IPS DF 6.9 (cell line): ENCODE measurements at regions not wholly inside any gene's neighbourhood (a gene's known extent, or its start where the extent isn't known, plus 50 kb on each side); places are given as distances from the start of the nearest gene placed in this dataset.

Experiments
- DNase-seq: peaks from one replicate; pipeline ENCODE4 v3.0.0-alpha.2; 2013; ENCODE audit warnings: low read depth, low spot score
- H3K27ac ChIP-seq: one replicate; pipeline ENCODE4 v1.5.1; 2013; ENCODE audit warnings: low read length, control low read depth
- H3K27me3 ChIP-seq: 2 replicates; pipeline ENCODE4 v1.6.1; 2013; ENCODE audit warnings: mild to moderate bottlenecking, low read length; ENCODE audit not compliant: control insufficient read depth, insufficient read depth
- H3K36me3 ChIP-seq: 2 replicates; pipeline ENCODE4 v1.6.1; 2013; ENCODE audit warnings: low read length; ENCODE audit not compliant: control insufficient read depth, insufficient read depth
- H3K4me1 ChIP-seq: 2 replicates; pipeline ENCODE4 v1.6.1; 2013; ENCODE audit warnings: low read length; ENCODE audit not compliant: control insufficient read depth, insufficient read depth
- H3K4me3 ChIP-seq: 2 replicates; pipeline ENCODE4 v1.5.1; 2013; ENCODE audit warnings: mild to moderate bottlenecking, low read length
- H3K9me3 ChIP-seq: 2 replicates; pipeline ENCODE4 v1.6.1; 2013; ENCODE audit warnings: low read length, inconsistent platforms; ENCODE audit not compliant: control insufficient read depth, insufficient read depth
- WGBS: extraction: QIAGEN DNeasy Blood & Tissue Kit; methylation state at CpG from one replicate; pipeline ENCODE4 v1.1.7; 2013; ENCODE audit warnings: mixed read lengths, missing lambda C conversion rate; ENCODE audit not compliant: insufficient read length, insufficient coverage; 5-methylcytosine and 5-hydroxymethylcytosine counted together

GRCh38 chr10:111335826-111336225 lies 259.0 kb downstream of the ADRA2A start:
- Histone ChIP-seq H3K27ac (no peak overlapping the region), H3K27me3 (no peaks in the 10 kb centered on the region), H3K9me3 (no peaks in the 10 kb centered on the region; the same call in 1 of the 2 replicates), H3K36me3 (no peaks in the 10 kb centered on the region), H3K4me3 (no peak overlapping the region), H3K4me1 (no peaks in the 10 kb centered on the region)
- WGBS = no CpG with 5 or more reads among the region's 2 CpGs
- DNase-seq = no peak

GRCh38 chr10:111338035-111338434 lies 261.2 kb downstream of the ADRA2A start:
- H3K27ac ChIP-seq = no peak overlapping the region
- H3K36me3 ChIP-seq = no peaks in the 10 kb centered on the region
- no CpG with 5 or more reads among the region's 1 CpG for WGBS
- no peaks in the 10 kb centered on the region for H3K4me1 ChIP-seq
- H3K4me3 ChIP-seq = no peak overlapping the region
- no peaks in the 10 kb centered on the region; the same call in 1 of the 2 replicates for H3K9me3 ChIP-seq
- DNase-seq = no peak
- no peaks in the 10 kb centered on the region for H3K27me3 ChIP-seq

- H3K4me1 ChIP-seq = no peaks in the 10 kb centered on the region
- no peaks in the 10 kb centered on the region for H3K36me3 ChIP-seq
- DNase-seq = no peak
- H3K27ac ChIP-seq = no peak overlapping the region
- H3K4me3 ChIP-seq = no peak overlapping the region
- no peaks in the 10 kb centered on the region; the same call in 1 of the 2 replicates for H3K9me3 ChIP-seq
- no peaks in the 10 kb centered on the region for H3K27me3 ChIP-seq
- WGBS = no CpG with 5 or more reads among the region's 5 CpGs
These were observed 262.0 kb downstream of the ADRA2A start for GRCh38 chr10:111338805-111339204.

GRCh38 chr10:111344804-111345203 lies 268.0 kb downstream of the ADRA2A start:
- H3K9me3 ChIP-seq = no peaks in the 10 kb centered on the region; the same call in 1 of the 2 replicates
- H3K4me1 ChIP-seq = no peaks in the 10 kb centered on the region
- no CpG with 5 or more reads among the region's 3 CpGs for WGBS
- H3K36me3 ChIP-seq = no peaks in the 10 kb centered on the region
- no peak overlapping the region for H3K27ac ChIP-seq
- no peak overlapping the region for H3K4me3 ChIP-seq
- peak; percentile 2 for DNase-seq
- no peaks in the 10 kb centered on the region for H3K27me3 ChIP-seq

GRCh38 chr10:111347386-111348013 lies 270.7 kb downstream of the ADRA2A start:
- no peak for DNase-seq

GRCh38 chr10:111348076-111348475 lies 271.2 kb downstream of the ADRA2A start:
- Histone ChIP-seq H3K27ac (no peak overlapping the region), H3K27me3 (no peaks in the 10 kb centered on the region), H3K9me3 (no peaks in the 10 kb centered on the region), H3K36me3 (no peaks in the 10 kb centered on the region), H3K4me3 (no peak overlapping the region), H3K4me1 (no peaks in the 10 kb centered on the region)
- WGBS = no CpG with 5 or more reads among the region's 4 CpGs
- DNase-seq = no peak

More at GRCh38 chr10:111347386-111348013, 270.7 kb downstream of the ADRA2A start:
- no peak overlapping the region for H3K27ac ChIP-seq
- no CpG with 5 or more reads among the region's 6 CpGs for WGBS
- H3K27me3 ChIP-seq = no peaks in the 10 kb centered on the region
- H3K4me1 ChIP-seq = no peaks in the 10 kb centered on the region
- H3K4me3 ChIP-seq = no peak overlapping the region
- H3K36me3 ChIP-seq = no peaks in the 10 kb centered on the region
- no peaks in the 10 kb centered on the region for H3K9me3 ChIP-seq

GRCh38 chr10:111354859-111355258 lies 278.0 kb downstream of the ADRA2A start:
- Histone ChIP-seq H3K27ac (no peak overlapping the region), H3K36me3 (no peaks in the 10 kb centered on the region), H3K4me3 (no peak overlapping the region), H3K27me3 (no peaks in the 10 kb centered on the region), H3K9me3 (no peaks in the 10 kb centered on the region), H3K4me1 (no peaks in the 10 kb centered on the region)
- DNase-seq = no peak
- no CpG with 5 or more reads among the region's 1 CpG for WGBS

- Histone ChIP-seq H3K27ac (no peak overlapping the region), H3K4me3 (no peak overlapping the region), H3K9me3 (no peaks in the 10 kb centered on the region), H3K27me3 (no peaks in the 10 kb centered on the region), H3K4me1 (no peaks in the 10 kb centered on the region), H3K36me3 (no peaks in the 10 kb centered on the region)
- no peak for DNase-seq
- no CpG with 5 or more reads among the region's 3 CpGs for WGBS
These were observed 279.7 kb downstream of the ADRA2A start for GRCh38 chr10:111356571-111356970.

- Histone ChIP-seq H3K4me1 (no peaks in the 10 kb centered on the region), H3K4me3 (no peak overlapping the region), H3K36me3 (no peaks in the 10 kb centered on the region), H3K9me3 (no peaks in the 10 kb centered on the region), H3K27me3 (no peaks in the 10 kb centered on the region), H3K27ac (no peak overlapping the region)
- DNase-seq = no peak
- no CpG with 5 or more reads among the region's 1 CpG for WGBS
These were observed 281.0 kb downstream of the ADRA2A start for GRCh38 chr10:111357859-111358258.

GRCh38 chr10:111360260-111360925 lies 283.6 kb downstream of the ADRA2A start:
- no peak overlapping the region for H3K27ac ChIP-seq
- H3K36me3 ChIP-seq = no peaks in the 10 kb centered on the region
- peak; percentile 39 for DNase-seq
- H3K27me3 ChIP-seq = no peaks in the 10 kb centered on the region
- no peak overlapping the region for H3K4me3 ChIP-seq
- no CpG with 5 or more reads among the region's 5 CpGs for WGBS
- H3K9me3 ChIP-seq = no peaks in the 10 kb centered on the region
- H3K4me1 ChIP-seq = no peaks in the 10 kb centered on the region

- no peaks in the 10 kb centered on the region for H3K36me3 ChIP-seq
- no peak overlapping the region for H3K4me3 ChIP-seq
- no peak overlapping the region for H3K27ac ChIP-seq
- H3K9me3 ChIP-seq = no peaks in the 10 kb centered on the region
- H3K27me3 ChIP-seq = no peaks in the 10 kb centered on the region
- DNase-seq = no peak
- H3K4me1 ChIP-seq = no peaks in the 10 kb centered on the region
- no CpG with 5 or more reads among the region's 2 CpGs for WGBS
These were observed 290.7 kb downstream of the ADRA2A start for GRCh38 chr10:111367531-111367930.
